Suprapubic skin (tissue), 4 donors: ENCODE measurements at regions not wholly inside any gene's neighbourhood (a gene's known extent, or its start where the extent isn't known, plus 50 kb on each side); places are given as distances from the start of the nearest gene placed in this dataset.

ENCODE experiments used
- DNase-seq, 2 donors: peaks; one replicate each; pipeline ENCODE4 v3.0.0-alpha.2; 2019; ENCODE audit warnings: low spot score in 2 of 2
- H3K27ac ChIP-seq: fragments of 200-600 bp; sonication (generic); one replicate; pipeline ENCODE4 v1.5.1; 2019
- H3K27me3 ChIP-seq: fragments of 200-600 bp; sonication (generic); one replicate; pipeline ENCODE4 v1.5.1; 2019
- H3K36me3 ChIP-seq: fragments of 200-600 bp; sonication (generic); one replicate; pipeline ENCODE4 v1.5.1; 2019
- H3K4me1 ChIP-seq: fragments of 200-600 bp; sonication (generic); one replicate; pipeline ENCODE4 v1.5.1; 2019
- H3K4me3 ChIP-seq: fragments of 200-600 bp; sonication (generic); one replicate; pipeline ENCODE4 v1.5.1; 2019; ENCODE audit warnings: mild to moderate bottlenecking
- H3K9me3 ChIP-seq: fragments of 200-600 bp; sonication (generic); one replicate; pipeline ENCODE4 v1.5.1; 2019
- EP300 ChIP-seq: sonication (generic); formaldehyde crosslinking; IDR thresholded peaks from one replicate; pipeline ENCODE4 v1.6.1; 2017; ENCODE audit warnings: antibody characterized with exemption
- POLR2A ChIP-seq, 2 donors: fragments of 450-650 bp; IDR thresholded peaks; one replicate each; pipeline ENCODE4 v1.6.1; 2017; ENCODE audit warnings: antibody characterized with exemption in 2 of 2, mild to moderate bottlenecking in 2 of 2, moderate library complexity in 2 of 2
- POLR2AphosphoS5 ChIP-seq, 3 donors: sonication (generic); formaldehyde crosslinking; IDR thresholded peaks; one replicate each; pipeline ENCODE4 v1.6.1; 2017; ENCODE audit warnings: antibody characterized with exemption in 3 of 3
- WGBS: methylation state at CpG from one replicate; pipeline ENCODE4 v1.1.5; 2018; 5-methylcytosine and 5-hydroxymethylcytosine counted together
- TF ChIP-seq, protein P1 (sequence below), 2 donors: fragments of 200-600 bp in 1 of 2; fragments of 450-650 bp in 1 of 2; sonication (generic) in 1 of 2; IDR thresholded peaks; one replicate each; pipeline ENCODE4 v1.5.1; 2016 to 2019; ENCODE audit warnings: antibody characterized with exemption in 2 of 2, mild to moderate bottlenecking in 1 of 2, moderate library complexity in 1 of 2

DNA sequence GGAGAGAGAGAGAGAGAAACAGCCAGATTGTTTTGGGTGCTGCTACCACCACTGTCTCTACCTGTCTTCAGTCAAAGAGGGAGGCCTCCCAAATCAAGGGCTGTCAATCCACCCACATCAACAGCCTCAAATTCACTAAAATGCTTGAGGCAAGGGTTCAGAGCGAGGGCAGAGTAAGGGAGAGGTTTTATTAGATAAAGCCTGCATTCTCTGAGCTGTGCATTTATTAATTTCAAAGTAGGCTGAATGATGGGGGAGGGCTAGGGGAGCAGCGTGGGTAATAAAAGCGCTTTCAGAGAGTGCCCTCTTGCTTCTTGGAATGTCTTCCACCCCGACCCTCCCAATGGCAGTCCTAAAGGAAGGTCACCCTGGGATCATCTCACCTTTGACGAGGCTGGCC, 636.5 kb upstream of the TBX3 start:
- DNase-seq: no peak
- TF ChIP-seq POLR2AphosphoS5 (IDR thresholded peaks at IDR 0.05) (no peak), EP300 (no peak), POLR2A (IDR thresholded peaks at IDR 0.05) (no peak)
- TF ChIP-seq, protein P1, sequence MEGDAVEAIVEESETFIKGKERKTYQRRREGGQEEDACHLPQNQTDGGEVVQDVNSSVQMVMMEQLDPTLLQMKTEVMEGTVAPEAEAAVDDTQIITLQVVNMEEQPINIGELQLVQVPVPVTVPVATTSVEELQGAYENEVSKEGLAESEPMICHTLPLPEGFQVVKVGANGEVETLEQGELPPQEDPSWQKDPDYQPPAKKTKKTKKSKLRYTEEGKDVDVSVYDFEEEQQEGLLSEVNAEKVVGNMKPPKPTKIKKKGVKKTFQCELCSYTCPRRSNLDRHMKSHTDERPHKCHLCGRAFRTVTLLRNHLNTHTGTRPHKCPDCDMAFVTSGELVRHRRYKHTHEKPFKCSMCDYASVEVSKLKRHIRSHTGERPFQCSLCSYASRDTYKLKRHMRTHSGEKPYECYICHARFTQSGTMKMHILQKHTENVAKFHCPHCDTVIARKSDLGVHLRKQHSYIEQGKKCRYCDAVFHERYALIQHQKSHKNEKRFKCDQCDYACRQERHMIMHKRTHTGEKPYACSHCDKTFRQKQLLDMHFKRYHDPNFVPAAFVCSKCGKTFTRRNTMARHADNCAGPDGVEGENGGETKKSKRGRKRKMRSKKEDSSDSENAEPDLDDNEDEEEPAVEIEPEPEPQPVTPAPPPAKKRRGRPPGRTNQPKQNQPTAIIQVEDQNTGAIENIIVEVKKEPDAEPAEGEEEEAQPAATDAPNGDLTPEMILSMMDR (IDR thresholded peaks at IDR 0.05): no peak
- H3K4me1 ChIP-seq: peaks cover 15% of the 10 kb centered on the region
- H3K27ac ChIP-seq: no peak overlapping the region
- H3K36me3 ChIP-seq: no peaks in the 10 kb centered on the region
- no peak overlapping the region for H3K4me3 ChIP-seq
- H3K27me3 ChIP-seq: no peaks in the 10 kb centered on the region
- WGBS: 61% methylated on average over 5 of the region's 5 CpGs
- H3K9me3 ChIP-seq: no peaks in the 10 kb centered on the region

DNA sequence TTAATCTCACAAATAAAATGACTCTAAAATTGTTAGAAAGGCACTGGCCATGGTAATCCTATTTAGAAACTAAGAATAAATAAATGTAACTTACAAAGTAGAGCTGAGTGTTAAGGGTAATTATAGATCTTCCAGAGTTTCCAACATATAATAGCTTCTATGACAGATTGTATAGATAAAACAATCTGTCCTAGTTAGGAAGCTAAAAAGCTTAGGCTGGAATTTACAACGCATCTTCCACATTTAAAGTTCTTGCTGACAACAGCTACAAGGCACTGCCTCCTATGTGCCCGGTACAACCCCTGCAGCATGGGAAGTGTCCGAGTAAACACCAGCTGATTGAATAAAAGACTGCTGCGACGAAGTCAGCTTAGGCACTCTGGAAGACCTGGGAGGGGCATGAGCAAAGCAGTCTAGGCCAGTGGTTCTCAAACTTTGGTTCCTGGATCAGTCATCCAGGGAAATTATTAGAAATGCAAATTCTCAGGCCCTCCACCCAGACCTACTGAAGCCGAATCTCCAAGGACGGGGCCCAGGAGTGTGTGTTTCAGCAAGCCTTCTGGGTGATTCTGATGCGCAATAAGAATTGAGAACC, 635.6 kb upstream of the TBX3 start:
- DNase-seq: no peak
- H3K36me3 ChIP-seq: no peaks in the 10 kb centered on the region
- no peaks in the 10 kb centered on the region for H3K9me3 ChIP-seq
- 84% methylated on average over 8 of the region's 8 CpGs for WGBS
- TF ChIP-seq, protein P1 (IDR thresholded peaks at IDR 0.05): no peak
- TF ChIP-seq POLR2AphosphoS5 (IDR thresholded peaks at IDR 0.05) (no peak), EP300 (no peak), POLR2A (IDR thresholded peaks at IDR 0.05) (no peak)
- H3K27me3 ChIP-seq: no peaks in the 10 kb centered on the region
- no peak overlapping the region for H3K4me3 ChIP-seq
- peaks cover 8% of the 10 kb centered on the region for H3K4me1 ChIP-seq
- H3K27ac ChIP-seq: no peak overlapping the region

DNA sequence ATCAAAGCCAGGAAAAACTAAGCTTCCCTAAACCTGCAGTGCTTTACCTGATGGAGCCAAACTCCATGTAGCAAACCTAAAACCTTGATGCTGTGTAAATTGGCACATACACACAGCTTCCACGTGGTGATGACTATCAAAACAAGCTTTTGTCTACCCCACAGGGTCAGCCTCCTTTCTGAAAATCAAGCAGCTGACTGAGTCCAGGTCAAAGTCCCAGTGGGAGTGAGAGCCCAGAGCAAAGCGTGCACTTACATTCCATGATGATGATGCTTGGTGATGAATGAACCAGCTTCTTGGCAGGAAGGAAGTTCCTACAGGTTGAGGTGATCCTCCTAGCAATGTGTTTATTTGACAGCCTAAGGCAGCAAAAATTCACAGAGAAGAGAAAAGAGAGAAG, 630.0 kb upstream of the TBX3 start:
- Histone ChIP-seq H3K27ac (no peak overlapping the region), H3K4me1 (no peaks in the 10 kb centered on the region), H3K9me3 (no peaks in the 10 kb centered on the region), H3K4me3 (no peak overlapping the region), H3K36me3 (no peaks in the 10 kb centered on the region), H3K27me3 (no peaks in the 10 kb centered on the region)
- 69% methylated on average over 2 of the region's 2 CpGs for WGBS
- TF ChIP-seq POLR2A (IDR thresholded peaks at IDR 0.05): no peak
- TF ChIP-seq POLR2AphosphoS5 (IDR thresholded peaks at IDR 0.05): no peak
- no peak for TF ChIP-seq EP300
- TF ChIP-seq, protein P1 (IDR thresholded peaks at IDR 0.05): no peak
- no peak for DNase-seq

DNA sequence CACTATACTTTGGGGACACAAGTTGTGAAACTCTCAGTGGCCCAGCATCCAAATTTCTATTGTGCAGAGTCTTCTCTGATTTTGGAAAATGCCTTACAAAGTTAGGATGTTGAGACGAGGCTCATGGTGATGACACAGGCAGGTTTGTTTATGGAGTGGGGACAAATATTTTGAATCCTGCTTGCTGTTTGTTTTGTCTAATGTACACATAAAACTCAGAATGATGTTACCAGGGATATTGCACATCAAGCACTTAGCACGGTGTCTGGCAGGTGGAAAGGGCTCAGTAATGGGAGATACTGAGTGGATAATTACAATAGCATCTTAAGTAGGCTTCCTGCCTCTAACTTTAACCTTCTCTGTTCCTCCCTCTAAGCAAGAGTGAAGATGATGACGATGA, 628.9 kb upstream of the TBX3 start:
- no peak overlapping the region for H3K27ac ChIP-seq
- DNase-seq: no peak
- TF ChIP-seq EP300 (no peak), POLR2A (IDR thresholded peaks at IDR 0.05) (no peak), POLR2AphosphoS5 (IDR thresholded peaks at IDR 0.05) (no peak)
- TF ChIP-seq, protein P1 (IDR thresholded peaks at IDR 0.05): no peak
- H3K36me3 ChIP-seq: no peaks in the 10 kb centered on the region
- H3K27me3 ChIP-seq: no peaks in the 10 kb centered on the region
- H3K9me3 ChIP-seq: no peaks in the 10 kb centered on the region
- H3K4me1 ChIP-seq: no peaks in the 10 kb centered on the region
- WGBS: 86% methylated on average over 3 of the region's 3 CpGs
- H3K4me3 ChIP-seq: no peak overlapping the region

DNA sequence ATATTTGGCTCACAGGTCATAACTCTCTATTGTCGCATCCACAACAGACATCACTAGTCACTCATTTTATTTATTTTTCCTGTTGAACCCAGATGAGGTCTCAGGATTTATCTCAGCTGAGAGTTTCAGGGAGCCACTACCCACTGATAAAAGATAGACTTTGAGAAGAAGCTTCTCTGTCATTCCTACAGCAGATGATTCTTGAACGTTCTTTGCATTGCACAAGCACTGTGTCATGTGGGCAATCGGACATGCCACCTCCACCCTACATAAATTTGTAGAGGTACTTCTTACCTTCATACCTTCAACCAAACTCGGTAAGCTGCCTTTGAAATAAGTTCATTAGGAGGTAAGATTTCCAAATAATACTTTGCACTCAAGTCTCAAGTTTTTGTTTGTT, 627.9 kb upstream of the TBX3 start:
- Histone ChIP-seq H3K36me3 (no peaks in the 10 kb centered on the region), H3K27ac (no peak overlapping the region), H3K4me3 (no peak overlapping the region), H3K4me1 (no peaks in the 10 kb centered on the region), H3K27me3 (no peaks in the 10 kb centered on the region), H3K9me3 (no peaks in the 10 kb centered on the region)
- WGBS: 85% methylated on average over 4 of the region's 4 CpGs
- TF ChIP-seq, protein P1 (IDR thresholded peaks at IDR 0.05): no peak
- TF ChIP-seq POLR2AphosphoS5 (IDR thresholded peaks at IDR 0.05) (no peak), EP300 (no peak), POLR2A (IDR thresholded peaks at IDR 0.05) (no peak)
- DNase-seq: no peak
